ENCODE measurements at regions not wholly inside any gene's neighbourhood (a gene's known extent, or its start where the extent isn't known, plus 50 kb on each side); places are given as distances from the start of the nearest gene placed in this dataset.

DNA sequence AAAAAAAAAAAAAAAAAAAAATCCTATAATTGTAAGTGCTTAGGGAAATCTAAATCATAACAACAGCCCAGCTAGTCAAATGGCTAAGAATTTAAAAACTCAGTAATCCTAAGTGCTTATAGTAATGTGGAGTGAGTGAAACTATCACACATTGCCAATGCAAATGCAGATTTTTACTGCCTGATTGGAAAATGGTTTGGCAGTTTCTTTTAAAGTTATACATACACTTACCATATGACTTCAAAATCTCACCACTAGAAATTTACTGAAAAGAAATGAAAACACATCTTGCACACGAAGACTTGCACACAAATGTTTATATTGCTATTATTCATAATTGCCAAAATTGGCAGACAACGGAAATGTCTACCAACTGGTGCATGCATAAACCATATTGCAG is 51.3 kb upstream of the STXBP6 start:
- TF ChIP-seq, protein P1, sequence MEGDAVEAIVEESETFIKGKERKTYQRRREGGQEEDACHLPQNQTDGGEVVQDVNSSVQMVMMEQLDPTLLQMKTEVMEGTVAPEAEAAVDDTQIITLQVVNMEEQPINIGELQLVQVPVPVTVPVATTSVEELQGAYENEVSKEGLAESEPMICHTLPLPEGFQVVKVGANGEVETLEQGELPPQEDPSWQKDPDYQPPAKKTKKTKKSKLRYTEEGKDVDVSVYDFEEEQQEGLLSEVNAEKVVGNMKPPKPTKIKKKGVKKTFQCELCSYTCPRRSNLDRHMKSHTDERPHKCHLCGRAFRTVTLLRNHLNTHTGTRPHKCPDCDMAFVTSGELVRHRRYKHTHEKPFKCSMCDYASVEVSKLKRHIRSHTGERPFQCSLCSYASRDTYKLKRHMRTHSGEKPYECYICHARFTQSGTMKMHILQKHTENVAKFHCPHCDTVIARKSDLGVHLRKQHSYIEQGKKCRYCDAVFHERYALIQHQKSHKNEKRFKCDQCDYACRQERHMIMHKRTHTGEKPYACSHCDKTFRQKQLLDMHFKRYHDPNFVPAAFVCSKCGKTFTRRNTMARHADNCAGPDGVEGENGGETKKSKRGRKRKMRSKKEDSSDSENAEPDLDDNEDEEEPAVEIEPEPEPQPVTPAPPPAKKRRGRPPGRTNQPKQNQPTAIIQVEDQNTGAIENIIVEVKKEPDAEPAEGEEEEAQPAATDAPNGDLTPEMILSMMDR (IDR thresholded peaks at IDR 0.05; ENCODE audit: low read depth, low read length, missing control alignments), result no peak
- no peak for DNase-seq
- Histone ChIP-seq H3K27ac (no peak overlapping the region), H3K4me3 (ENCODE audit: low read depth, low read length) (no peak overlapping the region), H3K27me3 (replicated peaks) (no peaks in the 10 kb centered on the region), H3K36me3 (replicated peaks) (no peaks in the 10 kb centered on the region)
- in situ Hi-C loops (cut with HindIII; ENCODE audit: low pct_ligation_motif_present, low sequenced_read_pairs), result no loop called here

Data from brain microvascular endothelial cell (primary cell).